ENCODE measurements at regions not wholly inside any gene's neighbourhood (a gene's known extent, or its start where the extent isn't known, plus 50 kb on each side); places are given as distances from the start of the nearest gene placed in this dataset.

- TF ChIP-seq CTCF (IDR thresholded peaks at IDR 0.05; ENCODE audit: low read length) (peak; percentile 66), EZH2 (IDR thresholded peaks at IDR 0.05; ENCODE audit: borderline replicate concordance, low read length) (no peak)
Observed at GRCh38 chr2:157194097-157194688, 63.3 kb upstream of the GALNT5 start.

Data from OCI-LY1 (cell line).